ENCODE measurements at regions not wholly inside any gene's neighbourhood (a gene's known extent, or its start where the extent isn't known, plus 50 kb on each side); places are given as distances from the start of the nearest gene placed in this dataset.
"Not testable (repeated sequence)": the region's sequence is repeated elsewhere in the genome, so short reads cannot be mapped to it uniquely, and the experiment has no call there.

DNA sequence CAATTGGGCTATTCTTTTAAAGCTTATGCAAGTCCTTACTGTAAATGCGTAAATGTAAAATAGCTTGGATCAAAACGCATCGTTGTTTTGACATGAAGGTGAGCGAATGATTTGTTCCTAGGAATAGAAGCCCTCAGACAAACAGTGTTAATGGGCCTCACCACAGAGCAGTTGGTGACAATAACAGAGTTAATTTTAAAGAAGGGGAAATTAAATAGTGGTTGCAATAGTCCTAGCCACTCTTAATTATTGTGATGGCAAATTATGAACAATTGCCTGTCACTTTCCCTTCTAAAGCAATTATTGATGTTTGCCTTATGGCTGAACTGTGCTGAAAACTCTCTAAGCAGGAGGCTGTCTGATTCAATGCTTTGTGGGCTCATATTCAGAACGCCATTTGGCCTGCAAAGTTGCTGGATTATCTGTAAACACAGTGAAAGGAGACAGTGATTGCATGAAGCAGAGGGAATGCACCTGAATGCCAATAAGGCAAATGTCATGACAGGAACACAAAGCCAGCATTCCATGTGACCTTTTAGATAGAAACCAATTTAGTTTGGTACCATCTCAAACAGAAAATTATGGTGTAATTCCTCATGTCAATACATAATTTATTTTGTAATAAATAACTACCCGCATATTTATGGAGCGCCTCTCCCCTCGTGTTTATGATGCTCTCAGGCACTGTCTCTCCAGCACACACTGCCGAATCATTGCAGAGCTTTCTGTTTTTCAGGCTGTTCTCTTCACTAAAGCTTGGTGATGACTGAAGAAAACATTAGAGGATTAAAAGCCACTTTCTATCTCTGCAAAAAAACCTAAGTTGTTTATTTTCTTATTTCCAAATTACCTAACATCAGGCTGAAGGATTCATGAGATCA lies 387.5 kb downstream of the HACE1 start:
- no peak for DNase-seq (ENCODE audit: low read depth)
- TF ChIP-seq, protein P1, sequence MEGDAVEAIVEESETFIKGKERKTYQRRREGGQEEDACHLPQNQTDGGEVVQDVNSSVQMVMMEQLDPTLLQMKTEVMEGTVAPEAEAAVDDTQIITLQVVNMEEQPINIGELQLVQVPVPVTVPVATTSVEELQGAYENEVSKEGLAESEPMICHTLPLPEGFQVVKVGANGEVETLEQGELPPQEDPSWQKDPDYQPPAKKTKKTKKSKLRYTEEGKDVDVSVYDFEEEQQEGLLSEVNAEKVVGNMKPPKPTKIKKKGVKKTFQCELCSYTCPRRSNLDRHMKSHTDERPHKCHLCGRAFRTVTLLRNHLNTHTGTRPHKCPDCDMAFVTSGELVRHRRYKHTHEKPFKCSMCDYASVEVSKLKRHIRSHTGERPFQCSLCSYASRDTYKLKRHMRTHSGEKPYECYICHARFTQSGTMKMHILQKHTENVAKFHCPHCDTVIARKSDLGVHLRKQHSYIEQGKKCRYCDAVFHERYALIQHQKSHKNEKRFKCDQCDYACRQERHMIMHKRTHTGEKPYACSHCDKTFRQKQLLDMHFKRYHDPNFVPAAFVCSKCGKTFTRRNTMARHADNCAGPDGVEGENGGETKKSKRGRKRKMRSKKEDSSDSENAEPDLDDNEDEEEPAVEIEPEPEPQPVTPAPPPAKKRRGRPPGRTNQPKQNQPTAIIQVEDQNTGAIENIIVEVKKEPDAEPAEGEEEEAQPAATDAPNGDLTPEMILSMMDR (IDR thresholded peaks at IDR 0.05; ENCODE audit: control insufficient read depth, extremely low read depth, insufficient read depth): no peak
- H3K4me3 ChIP-seq (ENCODE audit: low read depth, low read length): no peak overlapping the region

DNA sequence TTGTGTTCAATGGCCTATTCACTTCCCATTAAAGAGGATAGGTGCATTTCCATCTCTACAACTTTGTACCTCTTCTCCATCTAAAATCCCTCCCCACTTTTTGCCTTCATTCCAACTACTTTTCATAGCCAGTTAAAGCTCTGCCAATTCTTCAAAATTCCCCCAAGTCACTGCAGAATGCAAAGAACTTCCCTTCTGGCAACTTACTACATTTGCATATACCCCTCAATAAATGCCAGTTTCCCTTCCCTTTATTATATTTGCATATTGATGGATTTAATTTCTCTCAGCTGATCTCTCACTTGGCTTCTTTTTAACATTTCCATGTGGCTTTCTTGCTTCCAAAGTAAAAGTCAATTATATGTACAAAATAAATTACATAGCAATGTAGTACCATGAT lies 393.4 kb downstream of the HACE1 start:
- no peak for DNase-seq (ENCODE audit: low read depth)
- no peak overlapping the region for H3K4me3 ChIP-seq (ENCODE audit: low read depth, low read length)
- TF ChIP-seq, protein P1 (IDR thresholded peaks at IDR 0.05; ENCODE audit: control insufficient read depth, extremely low read depth, insufficient read depth): no peak

DNA sequence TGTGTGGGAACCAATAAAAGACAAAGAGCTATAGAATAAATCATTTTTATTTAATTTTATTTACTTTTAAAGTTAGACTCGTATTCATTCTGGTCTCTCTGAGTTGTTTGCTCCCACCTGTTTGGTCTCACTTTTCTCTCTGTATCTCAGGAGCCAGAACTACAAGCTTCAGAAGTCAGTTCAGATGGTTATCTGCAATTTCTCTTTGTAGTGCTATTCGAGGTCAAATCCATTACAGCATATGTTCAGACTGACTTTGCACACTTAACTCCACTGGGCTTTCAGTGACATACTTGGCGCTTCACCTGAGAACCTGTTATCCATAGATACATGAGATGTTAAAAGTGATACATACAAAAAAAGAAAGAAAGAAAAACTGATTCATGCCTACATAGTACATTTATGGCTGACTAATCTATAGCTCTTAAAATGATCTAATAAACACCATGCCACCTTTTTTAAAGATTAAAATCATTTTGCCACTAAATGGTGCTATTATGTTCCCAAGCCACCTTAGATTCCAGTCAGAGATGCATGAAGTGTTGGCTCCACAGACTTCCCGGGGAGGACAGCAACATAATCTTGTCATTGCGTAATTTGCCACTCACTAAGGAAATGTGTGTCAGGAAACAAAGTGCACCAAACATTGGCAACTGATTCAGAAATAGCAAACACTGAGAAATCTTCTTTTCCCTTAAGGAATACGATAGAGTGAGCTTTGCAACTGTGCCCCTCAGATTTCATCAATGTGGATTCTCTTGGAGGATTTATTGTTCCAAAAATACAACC lies 396.7 kb downstream of the HACE1 start:
- no peak overlapping the region for H3K4me3 ChIP-seq (ENCODE audit: low read depth, low read length)
- TF ChIP-seq, protein P1 (IDR thresholded peaks at IDR 0.05; ENCODE audit: control insufficient read depth, extremely low read depth, insufficient read depth): no peak
- peak; percentile 1 for DNase-seq (ENCODE audit: low read depth)

DNA sequence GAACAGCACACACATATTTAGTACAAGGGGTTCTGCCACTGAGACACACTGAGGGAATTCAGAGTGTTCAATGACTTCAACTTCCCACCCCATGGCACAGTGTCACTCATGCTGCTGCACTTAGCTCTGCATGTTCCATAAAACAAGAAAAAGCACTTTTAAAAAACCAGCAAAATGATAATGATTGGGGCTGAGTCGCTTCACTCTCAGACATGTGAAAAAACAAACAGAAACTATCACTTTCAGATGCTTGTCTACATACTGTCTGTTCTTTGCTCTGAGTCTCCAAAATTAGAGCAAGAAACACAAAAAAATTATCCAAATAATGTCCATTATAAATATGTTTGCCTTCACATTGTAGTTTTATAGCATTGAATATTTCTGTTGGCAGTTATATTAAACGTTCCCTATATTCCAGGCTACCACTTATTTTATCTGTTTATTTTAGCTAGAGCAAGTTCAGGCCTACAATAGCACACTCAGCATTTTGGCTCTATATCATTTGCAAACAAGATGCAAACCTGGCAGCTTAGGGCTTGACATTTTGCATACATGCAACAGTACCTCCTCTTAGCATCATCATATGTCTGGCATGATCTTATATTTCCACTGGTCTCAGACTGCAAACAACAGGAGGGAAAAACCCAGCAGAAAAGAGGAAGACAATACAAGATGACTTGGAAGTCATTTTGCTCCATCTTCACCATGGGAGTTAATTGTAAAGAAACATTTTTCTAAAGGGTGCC lies 398.8 kb downstream of the HACE1 start:
- no peak overlapping the region for H3K4me3 ChIP-seq (ENCODE audit: low read depth, low read length)
- DNase-seq (ENCODE audit: low read depth): no peak
- TF ChIP-seq, protein P1 (IDR thresholded peaks at IDR 0.05; ENCODE audit: control insufficient read depth, extremely low read depth, insufficient read depth): no peak

DNA sequence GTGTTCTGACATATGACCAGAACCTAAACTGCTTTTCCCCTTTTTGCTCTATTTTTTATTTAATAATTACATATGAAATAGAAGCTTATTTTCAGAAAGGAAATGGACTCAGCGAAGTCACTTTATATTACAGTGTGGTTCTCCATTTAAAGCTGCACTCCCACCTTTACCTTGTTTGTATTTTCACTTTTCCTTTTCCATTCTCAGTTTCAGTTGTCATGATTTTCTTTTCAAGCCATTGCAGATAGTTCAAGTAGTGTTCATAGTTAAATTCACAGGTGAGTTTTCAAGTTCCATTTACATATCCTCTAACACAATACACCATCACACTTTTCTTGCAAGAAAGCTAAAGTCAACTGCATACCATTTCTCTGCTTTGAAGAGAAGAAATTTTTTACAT lies 400.2 kb downstream of the HACE1 start:
- H3K4me3 ChIP-seq (ENCODE audit: low read depth, low read length): no peak overlapping the region
- TF ChIP-seq, protein P1 (IDR thresholded peaks at IDR 0.05; ENCODE audit: control insufficient read depth, extremely low read depth, insufficient read depth): no peak
- no peak for DNase-seq (ENCODE audit: low read depth)

DNA sequence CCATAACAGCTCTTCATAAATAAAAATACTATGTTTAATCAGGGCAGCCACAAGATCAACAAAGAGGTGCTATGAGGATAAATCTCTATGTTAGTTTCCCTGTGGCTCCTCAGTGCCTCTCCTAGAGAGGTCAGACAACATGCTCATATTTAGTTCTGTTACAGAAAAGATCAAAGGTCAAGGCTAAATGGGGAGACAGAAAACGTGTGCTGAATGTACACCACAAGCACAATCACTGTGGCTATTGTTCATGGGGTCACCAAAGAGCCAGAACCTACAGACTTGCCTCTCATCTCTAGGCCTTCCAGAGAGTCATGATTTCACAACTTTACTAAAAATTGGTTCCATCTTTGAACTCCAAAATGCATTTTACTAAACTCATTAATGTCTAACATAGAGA lies 409.8 kb downstream of the HACE1 start:
- H3K4me3 ChIP-seq (ENCODE audit: low read depth, low read length): no peak overlapping the region
- TF ChIP-seq, protein P1 (IDR thresholded peaks at IDR 0.05; ENCODE audit: control insufficient read depth, extremely low read depth, insufficient read depth): no peak
- DNase-seq (ENCODE audit: low read depth): no peak

DNA sequence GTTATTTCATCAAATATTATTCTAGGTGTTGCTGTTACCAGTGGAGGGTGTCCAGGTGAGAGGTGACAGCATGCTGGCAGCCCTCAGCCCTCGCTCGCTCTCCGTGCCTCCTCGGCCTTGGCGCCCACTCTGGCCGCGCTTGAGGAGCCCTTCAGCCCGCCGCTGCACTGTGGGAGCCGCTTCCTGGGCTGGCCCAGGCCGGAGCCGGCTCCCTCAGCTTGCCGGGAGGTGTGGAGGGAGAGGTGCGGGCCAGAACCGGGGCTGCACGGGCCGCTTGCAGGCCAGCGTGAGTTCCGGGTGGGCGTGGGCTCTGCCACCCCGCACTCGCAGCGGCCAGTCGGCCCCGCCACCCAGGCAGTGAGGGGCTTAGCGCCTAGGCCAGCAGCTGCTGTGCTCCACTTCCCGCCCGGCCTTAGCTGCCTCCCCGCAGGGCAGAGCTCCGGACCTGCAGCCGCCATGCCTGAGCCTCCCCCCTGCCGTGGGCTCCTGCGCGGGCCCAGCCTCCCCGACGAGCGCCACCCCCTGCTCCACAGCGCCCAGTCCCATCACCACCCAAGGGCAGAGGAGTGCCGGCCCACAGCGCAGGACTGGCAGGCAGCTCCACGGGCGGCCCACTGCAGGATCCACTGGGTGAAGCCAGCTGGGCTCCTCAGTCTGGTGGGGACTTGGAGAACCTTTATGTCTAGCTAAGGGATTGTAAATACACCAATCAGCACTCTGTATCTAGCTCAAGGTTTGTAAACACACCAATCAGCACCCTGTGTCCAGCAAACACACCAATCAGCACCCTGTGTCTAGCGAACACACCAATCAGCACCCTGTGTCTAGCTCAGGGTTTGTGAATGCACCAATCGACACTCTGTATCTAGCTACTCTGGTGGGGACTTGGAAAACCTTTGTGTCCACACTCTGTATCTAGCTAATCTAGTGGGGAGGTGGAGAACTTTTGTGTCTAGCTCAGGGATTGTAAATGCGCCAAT lies 413.3 kb downstream of the HACE1 start:
- not testable (repeated sequence) for DNase-seq (ENCODE audit: low read depth); H3K4me3 ChIP-seq (ENCODE audit: low read depth, low read length)

Measured in LNCaP clone FGC (cell line).